GM18909 (cell line): ENCODE measurements at regions not wholly inside any gene's neighbourhood (a gene's known extent, or its start where the extent isn't known, plus 50 kb on each side); places are given as distances from the start of the nearest gene placed in this dataset.
A peak's percentile ranks its signal among the peaks of the same experiment; 100 is the strongest.

Source experiments
- ATAC-seq: cut with Tn5 transposase; IDR thresholded peaks from one replicate; pipeline ENCODE4 v1.9.1; 2021; ENCODE audit warnings: mild to moderate bottlenecking; ENCODE audit not compliant: unreplicated experiment, poor library complexity

- ATAC-seq = no peak
Observed at GRCh38 chr4:140316799-140317198, 56.6 kb upstream of the SCOC start.

GRCh38 chr4:140315970-140316369, 57.5 kb upstream of the SCOC start:
- ATAC-seq = no peak

DNA sequence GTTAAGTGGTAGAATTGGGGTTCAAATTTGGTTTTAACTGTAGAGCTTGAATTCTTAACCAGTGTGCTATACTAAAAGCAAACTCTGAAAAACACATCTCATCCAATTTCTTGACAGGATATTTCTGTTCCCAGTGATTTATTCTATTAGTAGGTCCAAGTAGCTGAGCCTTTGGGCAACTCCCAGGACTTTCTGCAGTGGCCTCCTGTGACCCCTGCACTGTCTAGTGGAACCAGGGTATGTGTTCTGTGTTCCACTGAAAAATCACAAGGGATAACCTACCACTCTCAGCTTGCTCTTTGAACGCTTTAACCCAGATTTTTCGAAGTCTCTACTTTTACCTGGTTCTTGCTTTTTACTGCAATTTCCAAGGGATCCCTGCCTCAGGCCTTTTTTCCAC, 58.0 kb upstream of the SCOC start:
- ATAC-seq = no peak

- no peak for ATAC-seq
Observed at GRCh38 chr4:140315019-140315418, 58.4 kb upstream of the SCOC start.

- ATAC-seq = peak; percentile 39
Observed at GRCh38 chr4:140312100-140312499, 61.3 kb upstream of the SCOC start.

DNA sequence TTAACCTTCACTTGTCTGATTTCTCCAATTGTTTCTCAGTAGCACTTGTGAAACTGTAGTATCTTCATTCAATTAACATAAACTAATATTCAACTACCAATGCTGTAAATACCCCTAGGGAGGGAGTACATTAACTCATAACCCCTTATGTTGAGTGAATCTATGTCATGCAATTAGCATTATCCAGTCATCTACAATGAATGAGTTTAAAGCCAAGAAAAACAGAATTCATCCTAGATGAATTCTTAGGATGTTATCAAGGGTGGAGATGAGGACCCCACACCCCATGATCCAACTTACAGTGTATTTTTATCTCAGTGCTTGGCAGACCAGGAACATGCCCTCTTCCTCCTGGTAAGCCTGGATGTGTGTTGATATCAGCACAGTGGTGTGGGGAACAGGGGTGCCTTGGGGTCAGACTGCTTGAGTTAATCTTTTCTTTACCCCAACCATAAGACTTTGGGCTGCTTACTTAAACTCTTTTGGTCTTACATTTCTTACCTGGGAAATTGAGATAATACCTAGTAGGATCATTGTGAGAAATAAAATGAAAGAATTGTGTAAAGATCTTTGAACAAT, 62.1 kb upstream of the SCOC start:
- ATAC-seq = no peak

DNA sequence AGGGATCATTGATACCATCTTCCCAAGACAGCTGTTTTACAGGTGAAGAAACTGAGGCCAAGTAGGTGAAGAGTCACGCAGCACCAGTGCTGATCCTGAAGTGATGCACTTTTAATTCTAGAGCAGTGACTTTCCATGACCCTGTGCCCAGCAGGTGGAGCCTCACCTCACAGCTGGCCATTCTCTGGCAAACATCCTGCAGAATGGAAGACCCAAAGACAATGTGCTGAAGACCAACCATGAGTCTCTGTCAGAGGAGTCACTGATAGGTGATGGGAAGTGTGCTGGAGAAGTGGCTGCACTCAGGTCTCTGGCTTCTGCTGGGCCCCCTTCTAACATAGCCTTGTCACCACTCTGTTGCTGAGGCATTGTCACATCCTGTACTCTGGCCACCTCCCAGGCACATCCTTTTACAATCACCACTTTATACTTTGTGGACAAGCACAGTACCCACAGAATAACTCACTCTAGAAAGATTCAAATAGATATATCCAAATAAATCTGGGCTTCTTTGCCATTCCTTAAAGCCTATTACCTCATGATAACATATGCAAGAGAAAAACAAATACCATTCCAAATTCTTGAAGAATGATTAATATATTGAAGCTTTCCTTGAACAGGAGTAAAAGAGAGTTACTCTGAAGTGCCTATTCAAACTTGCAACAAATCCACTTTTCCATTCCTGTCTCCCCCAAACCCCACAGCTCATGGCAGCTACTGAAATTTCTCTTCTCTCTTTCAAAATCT, 64.1 kb upstream of the SCOC start:
- ATAC-seq = no peak

- ATAC-seq = no peak
Observed at GRCh38 chr4:140308366-140309123, 64.9 kb upstream of the SCOC start.

- ATAC-seq = no peak
Observed at GRCh38 chr4:140305053-140305452, 68.4 kb upstream of the SCOC start.

GRCh38 chr4:140304346-140304745, 69.1 kb upstream of the SCOC start:
- no peak for ATAC-seq

- no peak for ATAC-seq
Observed at GRCh38 chr4:140302151-140302859, 71.1 kb upstream of the SCOC start.

- ATAC-seq = no peak
Observed at GRCh38 chr4:140300271-140300970, 73.0 kb upstream of the SCOC start.

- ATAC-seq = no peak
Observed at GRCh38 chr4:140298001-140298400, 75.4 kb upstream of the SCOC start.

DNA sequence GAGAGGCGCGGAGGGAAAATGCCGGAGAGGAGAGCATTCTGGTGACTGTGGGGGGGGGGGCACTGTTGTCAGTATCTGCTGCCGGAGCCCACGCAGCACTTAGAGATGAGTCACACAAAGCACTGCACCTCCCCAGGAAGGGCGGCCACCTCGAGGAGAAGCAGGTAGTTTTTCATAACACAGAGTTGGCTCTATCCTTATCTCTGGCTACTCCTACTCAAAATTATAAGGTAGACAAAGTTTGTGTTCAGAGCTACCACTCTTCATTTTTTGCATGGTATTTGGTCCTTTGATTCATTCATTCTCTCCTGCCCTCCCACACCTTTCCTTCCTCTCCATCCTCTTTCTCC, 76.2 kb upstream of the SCOC start:
- no peak for ATAC-seq

DNA sequence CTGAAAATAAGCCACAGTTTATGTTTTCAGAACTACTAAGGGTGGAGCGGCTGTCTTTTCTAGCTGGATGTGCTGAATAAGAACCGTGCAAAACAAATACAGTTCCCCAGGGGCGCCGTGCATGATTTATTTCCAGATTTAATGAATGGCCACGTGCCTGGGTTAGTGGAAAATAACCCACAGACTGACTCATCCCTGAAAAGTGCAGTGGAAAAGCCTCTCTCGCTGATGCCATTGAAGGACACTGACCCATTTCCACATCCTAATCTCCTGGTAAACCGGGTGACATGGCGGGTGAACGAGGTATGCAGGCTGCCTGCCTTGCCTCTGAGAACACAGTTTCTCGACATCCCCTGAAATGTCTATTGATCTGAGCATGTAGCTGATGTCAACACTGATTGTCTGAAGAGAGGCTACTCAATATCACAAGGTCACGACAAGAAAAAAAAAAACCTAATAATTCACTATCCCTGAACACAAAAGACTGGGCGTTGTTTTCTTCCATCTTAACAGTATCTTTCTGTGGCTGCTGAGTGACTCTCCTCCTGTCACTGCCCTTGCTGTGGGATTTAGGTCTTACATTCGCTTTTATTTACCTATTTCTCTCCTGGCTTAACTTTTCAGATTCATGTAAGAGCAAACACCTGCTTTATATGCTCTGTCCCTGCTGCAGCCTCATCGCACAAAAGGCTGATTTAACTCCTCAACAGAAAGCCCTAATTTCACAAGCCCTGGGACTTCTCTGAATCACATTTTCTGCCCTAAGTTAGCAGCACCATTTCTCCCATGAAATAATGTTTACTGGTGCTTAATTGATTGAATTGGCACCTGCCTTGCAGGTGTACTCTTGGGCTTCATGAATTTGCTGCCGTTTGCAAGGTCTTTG, 76.9 kb upstream of the SCOC start:
- no peak for ATAC-seq

GRCh38 chr4:140293979-140294378, 79.5 kb upstream of the SCOC start:
- no peak for ATAC-seq

- ATAC-seq = no peak
Observed at GRCh38 chr4:140291259-140291658, 82.2 kb upstream of the SCOC start.

DNA sequence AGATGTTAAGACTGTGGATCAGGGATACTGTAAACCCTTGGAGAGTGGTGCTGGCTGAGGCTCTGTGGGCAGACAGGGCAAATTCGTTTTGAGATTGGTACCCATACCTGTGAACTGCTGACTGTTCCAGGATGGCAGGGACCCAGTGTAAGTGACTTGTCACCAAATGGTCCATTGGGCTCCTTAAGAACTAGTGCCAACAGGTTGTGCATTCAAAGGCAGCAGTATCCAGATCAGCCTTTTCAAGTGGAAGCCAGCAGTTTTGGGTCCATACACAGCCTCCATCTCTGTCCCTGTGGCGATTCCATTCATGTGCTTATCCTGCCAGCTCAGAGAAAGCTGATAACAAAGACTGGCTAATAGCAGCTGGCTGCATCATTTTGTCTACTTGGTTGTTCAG, 84.0 kb upstream of the SCOC start:
- ATAC-seq = no peak

GRCh38 chr4:140286456-140286855, 87.0 kb upstream of the SCOC start:
- no peak for ATAC-seq
